ENCODE measurements at regions not wholly inside any gene's neighbourhood (a gene's known extent, or its start where the extent isn't known, plus 50 kb on each side); places are given as distances from the start of the nearest gene placed in this dataset.
A peak's percentile ranks its signal among the peaks of the same experiment; 100 is the strongest.
"Not testable (repeated sequence)": the region's sequence is repeated elsewhere in the genome, so short reads cannot be mapped to it uniquely, and the experiment has no call there.

DNA sequence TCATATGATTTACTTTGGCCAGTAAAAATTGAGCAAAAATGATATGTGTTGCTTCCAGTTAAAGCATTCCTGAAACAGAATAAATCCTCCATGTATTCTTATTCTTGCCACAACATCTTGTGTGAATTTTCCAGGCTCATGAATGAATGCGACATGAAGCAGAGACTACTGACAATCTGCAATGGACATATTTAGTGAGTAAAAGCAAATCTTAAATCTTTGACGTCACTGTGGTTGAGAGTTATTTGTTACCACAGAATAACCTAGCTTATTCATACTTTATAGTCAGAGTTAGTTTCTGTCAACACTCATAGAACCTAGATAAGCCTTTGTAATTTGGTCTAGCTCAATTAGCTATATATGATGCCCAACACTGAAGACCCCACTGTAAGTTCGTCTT lies 1443.1 kb downstream of the PCDH9 start:
- no peak for DNase-seq

DNA sequence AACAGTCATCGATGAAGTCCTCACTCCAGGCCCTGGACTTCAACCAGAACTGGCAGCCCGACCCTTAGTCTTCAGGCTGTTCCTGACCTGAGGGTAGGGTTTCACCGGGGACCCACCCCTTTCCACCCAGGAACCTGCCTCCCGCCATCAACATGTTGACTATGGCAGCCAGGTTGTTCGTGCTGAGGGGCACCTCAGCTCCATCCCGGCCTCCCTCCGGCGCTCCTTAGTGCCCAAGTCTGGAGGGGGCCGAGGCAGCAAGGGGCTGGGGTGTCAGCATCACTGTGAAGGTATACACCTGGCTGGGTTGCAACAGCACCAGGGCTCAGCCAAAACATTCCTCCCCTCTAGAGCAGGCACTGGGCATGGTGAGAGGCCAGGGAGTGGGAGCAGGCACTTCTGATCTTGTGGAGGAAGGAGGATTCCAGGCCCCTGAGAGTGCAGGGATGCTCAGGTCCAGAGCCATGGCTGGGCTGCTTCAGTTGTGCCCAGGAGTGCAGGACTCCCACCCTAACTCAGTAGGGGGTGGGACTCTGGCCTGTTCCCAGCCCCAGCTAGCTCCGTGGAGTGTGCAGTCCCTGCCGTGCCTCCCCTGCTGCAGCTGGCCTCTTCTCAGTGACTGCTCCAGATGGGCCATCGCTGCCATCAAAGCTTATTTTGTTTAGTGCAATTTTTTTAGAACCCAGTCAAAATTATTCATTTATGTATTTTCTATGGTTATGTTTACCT lies 1445.9 kb downstream of the PCDH9 start:
- no peak for DNase-seq

DNA sequence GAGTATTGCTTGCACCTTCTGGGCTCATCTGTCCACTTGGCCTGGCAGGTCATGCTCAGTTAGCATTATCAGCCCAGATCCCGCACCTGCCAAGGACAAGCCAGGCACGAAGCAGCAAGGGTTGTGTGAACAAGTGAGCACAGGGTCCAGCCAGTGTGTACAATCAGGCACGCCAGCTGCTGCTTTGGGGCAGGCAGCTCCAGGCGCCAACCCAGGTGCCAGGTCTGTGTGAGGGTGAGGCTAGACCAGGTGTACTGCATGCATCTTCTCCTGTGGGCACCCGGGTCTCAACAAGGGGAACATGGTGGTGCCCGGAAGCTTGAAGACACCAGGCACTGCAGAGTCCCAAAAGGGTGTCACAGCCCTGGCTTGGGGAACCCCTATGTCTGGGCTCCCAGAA lies 1446.8 kb downstream of the PCDH9 start:
- DNase-seq: no peak

DNA sequence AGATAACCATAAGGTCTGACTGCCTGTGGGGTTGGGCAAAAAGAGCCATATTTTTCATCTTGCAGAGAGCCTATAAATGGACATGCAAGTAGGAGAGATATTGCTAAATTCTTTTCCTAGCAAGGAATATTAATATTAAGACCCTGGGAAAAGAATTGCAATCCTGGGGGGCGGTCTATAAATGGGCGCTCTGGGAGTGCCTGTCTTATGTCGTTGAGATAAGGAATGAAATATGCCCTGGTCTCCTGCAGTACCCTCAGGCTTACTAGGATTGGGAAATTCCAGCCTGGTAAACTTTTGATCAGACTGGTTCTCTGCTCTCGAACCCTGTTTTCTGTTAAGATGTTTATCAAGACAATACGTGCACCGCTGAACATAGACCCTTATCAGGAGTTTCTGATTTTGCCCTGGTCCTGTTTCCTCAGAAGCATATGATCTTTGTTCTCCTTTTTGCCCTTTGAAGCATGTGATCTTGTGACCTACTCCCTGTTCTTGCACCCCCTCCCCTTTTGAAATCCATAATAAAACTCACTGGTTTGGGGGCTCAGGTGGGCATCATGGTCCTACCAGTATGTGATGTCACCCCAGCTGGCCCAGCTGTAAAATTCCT lies 1458.3 kb downstream of the PCDH9 start:
- not testable (repeated sequence) for DNase-seq

DNA sequence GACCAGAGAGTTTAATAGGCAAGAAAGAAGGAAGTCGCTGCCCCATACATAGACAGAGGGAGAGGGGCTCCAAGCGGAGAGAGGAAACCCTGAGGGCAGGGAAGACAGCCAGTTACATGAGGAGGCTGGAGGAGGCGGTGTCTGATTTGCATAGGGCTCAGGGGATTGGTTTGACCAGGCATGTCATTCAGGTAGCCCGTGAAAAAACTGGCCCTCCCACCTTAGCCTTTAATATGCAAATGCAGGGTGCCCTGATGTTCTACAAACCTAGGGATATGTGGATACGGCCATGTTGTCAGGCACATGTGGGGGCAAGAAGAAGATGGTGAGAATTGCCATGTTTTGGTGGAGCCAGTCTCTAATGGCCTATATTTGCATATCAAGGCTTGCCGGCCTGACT lies 1461.6 kb downstream of the PCDH9 start:
- no peak for DNase-seq

DNA sequence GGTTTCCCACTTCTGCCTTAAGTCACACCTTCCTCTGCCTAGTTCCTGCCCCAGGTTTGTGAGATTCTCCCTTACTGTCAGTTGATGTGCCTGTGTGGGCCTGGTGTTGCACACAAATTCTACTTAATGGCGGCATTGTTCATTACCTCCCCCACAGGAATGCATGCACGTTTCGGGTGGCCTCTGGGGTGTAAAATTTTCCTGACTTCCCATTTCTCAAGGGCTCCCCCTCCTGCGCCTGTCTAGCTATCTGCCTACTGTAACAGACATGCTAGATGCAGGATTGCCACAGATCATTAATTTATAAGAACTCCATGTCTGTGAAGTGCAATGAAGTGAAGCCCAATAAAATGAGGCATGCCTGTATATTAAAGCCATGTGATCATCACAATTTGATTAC lies 1466.3 kb downstream of the PCDH9 start:
- no peak for DNase-seq

DNA sequence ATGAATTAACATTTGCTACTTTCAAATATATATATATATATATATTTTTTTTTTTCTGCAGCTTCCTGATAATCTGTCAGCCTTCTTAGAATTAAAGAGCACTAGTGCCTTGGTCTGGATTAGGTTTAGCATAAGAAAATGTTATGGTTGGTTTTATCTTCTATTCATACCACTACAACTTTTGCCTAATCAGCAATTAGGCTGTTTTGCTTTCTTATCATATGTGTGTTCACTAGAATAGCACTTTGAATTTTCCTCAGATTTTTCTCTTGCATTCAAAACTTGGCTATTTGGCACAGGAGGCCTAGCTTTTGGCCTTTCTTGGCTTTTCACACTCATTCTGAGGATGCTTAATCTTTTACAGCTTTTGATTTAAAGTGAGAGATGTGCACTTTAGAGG lies 1468.1 kb downstream of the PCDH9 start:
- DNase-seq: no peak

DNA sequence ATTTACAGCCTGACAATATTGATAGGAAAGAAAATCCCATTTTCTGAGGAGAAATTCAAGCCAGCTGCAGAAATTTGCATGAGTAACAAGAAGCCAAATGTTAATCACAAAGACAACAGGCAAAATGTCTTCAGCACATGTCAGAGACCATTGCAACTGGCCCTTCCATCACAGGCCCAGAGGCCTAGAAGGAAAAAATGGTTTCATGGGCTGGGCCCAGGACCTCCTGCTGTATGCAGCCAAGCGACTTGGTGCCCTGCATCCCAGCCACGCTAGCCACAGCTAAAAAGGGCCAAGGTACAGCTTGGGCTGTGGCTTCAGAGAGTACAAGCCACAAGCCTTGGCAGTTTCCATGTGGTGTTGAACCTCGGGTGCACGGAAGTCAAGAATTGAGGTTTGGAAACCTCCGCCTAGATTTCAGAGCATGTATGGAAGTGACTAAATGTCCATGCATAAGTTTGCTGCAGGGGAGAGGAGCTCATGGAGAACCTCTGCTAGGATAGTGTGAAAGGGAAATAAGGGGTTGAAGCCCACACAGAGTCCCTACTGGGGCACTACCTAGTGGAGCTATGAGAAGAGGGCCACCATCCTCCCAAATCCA lies 1474.0 kb downstream of the PCDH9 start:
- no peak for DNase-seq

DNA sequence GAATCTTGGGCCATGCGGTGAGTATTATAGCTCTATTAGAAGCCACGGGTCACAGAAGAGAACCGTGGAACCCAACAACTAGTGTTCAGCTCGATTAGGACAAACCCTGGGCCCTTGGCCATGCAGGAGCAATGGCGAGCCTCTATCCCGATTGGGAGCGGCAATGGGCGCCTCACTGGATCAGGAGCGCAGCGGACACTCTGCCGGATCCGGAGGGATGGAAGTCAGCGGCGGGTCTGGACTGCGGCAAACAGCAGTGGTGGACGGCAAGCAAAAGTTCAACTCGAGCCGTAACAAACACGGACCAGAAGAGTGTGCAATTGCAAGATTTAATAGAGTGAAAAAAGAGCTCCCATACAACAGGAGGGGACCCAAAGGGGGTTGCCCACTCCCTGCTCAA lies 1481.9 kb downstream of the PCDH9 start:
- DNase-seq: no peak

DNA sequence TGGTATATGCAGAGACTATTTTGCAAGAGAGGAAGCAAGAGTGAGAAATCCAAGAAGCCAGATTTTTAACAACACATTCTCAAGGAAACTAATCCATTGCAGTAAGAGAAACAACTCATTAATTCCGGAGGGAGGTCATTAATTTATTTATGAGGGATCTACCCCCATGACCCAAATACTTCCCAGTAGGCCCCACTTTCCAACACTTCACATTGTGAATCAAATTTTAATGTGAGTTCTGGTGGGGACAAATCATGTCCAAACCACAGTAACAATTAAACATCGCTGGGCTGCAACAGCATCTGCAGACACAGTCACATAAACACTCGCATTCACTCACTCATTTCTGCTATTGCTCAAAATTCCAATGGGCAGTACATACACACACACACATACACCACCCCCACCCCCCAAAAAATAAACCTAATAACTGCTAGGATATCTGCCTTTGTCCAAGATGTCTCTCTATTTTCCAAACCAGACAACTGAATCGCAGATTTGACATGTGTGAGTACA lies 1483.7 kb downstream of the PCDH9 start:
- no peak for DNase-seq

DNA sequence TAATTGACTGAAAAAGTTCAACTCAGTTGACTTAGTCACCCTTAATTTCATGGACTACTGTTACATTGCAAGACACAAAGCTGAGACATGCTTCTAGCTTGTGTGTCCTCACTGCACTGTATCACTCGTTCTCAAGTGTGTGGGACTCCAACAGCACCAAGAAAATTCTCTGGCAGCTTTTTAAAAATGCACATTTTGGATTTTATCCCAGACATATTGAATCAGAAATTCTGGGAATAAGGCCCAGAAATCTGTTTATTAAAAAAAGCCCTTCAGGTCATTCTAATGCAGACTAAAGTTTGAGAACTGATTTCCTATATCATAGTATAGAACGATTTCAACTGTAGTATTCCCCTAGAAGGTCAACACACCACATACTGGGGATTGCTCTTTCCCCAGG lies 1485.3 kb downstream of the PCDH9 start:
- no peak for DNase-seq

DNA sequence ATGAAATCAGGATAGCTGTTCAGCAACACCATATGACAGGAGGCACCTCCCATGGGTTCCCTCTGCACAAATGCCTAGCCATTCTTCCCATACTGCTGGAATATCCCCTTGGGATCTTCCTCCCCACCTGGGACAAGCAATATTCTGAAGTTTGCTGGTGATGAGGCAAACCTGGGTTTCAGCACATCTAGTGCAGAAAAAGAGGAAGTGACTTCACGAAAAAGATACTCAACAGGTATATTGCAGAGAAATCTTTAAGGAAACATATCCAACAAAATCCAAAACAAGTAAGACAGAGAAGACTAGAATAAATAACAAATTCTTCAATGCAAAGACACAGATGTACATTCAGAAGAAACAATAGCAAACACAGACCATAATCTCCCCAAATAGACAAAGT lies 1497.0 kb downstream of the PCDH9 start:
- DNase-seq: no peak

DNA sequence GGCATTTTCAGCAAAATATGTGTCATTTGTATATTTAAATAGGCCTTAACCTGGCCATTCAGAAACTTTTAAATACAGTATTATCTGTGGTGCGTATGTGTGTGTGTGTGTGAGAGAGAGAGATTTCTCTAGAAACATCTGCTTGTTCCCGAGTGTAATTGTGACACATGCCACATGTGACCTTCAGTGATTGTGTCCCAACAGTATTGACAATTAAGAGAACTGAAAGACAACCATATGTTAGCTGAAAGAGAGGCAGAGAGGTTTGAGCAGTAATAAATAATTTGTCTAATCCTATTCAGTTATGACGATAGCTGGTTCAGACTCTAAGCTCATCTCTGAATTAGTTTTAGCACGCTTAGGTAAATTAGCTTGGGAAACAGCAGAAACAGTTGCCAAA lies 1503.1 kb downstream of the PCDH9 start:
- DNase-seq: peak; percentile 5

DNA sequence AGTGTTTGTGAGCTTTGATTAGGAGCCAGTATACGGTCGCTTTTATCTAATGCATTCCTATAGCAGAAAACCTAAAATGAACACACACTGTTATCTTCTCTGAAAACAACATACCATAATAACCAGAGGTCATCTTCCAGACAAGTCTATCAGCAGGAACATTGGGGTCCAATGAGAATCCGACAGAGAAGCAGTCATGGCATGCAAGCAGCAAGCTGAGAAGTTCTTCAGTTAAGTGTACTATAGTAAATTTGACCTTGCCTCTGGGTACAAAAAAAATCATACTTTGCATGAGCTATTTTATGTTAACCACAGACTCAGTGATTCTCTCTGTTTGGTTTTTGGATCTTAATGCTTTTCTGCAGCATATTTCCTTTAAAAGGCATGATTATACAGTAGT lies 1505.1 kb downstream of the PCDH9 start:
- DNase-seq: no peak

DNA sequence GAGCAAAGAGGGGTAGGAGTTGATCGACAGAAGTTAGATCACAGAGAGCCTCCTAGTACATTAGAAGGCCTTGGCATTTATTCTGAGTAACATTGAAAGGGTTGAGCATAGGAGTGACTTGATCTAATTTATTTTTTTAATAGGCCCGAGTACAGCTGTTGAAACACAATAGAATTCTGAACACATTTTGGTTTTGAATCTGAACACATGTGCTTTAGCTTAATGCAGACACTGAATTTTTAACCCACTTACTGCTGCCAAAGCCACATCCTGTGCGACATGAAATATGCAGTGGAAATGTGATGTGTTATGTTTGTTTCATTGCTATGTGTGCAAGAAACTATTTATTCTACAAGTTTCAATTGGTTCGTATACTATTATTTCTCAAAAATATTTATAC lies 1505.9 kb downstream of the PCDH9 start:
- no peak for DNase-seq

DNA sequence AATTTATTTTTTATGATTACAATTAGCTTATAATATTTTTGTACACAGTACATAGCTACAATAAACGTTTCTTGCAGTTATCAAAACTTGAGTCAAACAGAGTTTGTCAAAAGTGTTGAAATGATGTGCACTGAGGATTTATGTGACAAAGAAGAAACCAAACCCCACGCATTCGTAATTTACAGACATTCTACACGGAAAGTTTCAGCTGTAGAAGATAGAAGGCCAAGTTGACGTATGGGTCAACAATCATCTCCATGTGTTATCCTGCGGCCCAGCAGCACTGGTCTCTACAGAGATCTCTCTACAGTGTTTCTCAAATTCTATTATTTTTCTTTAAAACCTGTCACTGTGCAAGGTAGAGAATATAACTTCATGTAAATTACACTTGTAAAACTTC lies 1507.6 kb downstream of the PCDH9 start:
- no peak for DNase-seq

DNA sequence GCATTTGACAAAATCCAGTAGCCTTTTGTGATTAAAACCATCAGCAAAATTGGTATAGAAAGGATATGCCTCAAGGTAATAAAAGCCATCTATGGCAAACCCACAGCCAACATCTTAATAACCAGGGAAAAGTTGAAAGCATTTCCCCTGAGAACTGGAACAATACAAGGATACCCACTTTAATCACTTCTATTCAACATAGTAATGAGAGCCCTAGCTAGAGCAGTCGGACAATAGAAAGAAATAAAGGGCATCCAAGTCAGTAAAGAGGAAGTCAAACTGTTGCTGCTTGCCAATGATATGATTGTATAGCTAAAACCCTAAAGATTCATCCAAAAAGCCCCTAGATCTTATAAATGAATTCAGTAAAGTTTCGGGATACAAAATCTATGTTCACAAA lies 1510.3 kb downstream of the PCDH9 start:
- no peak for DNase-seq

DNA sequence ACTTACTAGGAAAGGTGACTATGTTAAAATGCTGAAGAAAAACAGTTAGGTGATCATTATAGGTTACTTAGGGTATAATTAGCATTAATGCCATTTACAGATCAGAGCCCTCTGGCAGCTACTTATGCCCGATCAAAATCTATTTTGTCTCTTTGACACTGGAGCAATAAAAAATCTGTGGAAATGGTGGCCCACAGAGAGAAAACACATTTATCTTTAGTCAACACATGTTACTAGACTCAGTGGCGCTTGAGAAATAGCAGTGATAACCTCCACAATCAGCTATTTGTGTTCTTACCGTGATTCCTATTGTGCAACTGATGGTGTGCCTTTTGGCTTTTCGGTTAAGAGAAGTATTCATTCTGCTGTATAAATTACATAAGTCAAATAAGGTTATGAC lies 1519.6 kb downstream of the PCDH9 start:
- no peak for DNase-seq

DNA sequence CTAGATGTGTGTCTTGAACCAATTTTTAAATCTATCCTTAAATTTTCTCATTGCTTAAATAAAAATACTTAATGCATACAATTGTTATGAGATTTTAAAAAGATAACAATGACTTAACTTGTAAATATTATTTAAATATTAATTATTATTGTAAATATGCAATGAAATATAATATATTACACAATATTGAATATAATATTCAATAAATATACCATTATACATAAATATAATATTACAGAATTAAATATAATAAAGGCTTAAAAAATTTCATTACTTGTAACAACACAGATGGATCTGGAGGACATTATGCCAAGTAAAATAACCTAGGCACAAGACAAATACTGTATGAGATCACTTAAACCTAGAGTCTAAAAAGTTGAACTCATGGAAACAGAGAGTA lies 1532.3 kb downstream of the PCDH9 start:
- no peak for DNase-seq

DNA sequence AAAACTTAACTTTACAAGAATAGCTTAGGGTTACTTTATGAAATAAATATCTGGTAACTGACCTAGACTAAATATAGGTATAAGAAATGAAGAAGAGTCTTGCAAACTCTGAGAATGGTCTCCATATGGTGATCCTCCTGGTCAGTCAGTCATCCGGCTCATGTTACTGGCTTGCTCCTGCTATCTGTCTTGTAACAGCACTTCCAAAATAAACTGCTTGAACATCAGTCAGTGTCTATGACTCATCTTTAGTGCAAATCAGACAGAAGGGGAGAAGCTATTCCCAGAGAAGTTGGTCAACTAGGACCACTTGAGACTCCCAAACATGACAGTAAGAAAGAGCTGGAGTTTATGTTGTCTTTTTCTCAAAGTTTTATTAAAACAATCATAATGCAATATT lies 1550.9 kb downstream of the PCDH9 start:
- DNase-seq: no peak

DNA sequence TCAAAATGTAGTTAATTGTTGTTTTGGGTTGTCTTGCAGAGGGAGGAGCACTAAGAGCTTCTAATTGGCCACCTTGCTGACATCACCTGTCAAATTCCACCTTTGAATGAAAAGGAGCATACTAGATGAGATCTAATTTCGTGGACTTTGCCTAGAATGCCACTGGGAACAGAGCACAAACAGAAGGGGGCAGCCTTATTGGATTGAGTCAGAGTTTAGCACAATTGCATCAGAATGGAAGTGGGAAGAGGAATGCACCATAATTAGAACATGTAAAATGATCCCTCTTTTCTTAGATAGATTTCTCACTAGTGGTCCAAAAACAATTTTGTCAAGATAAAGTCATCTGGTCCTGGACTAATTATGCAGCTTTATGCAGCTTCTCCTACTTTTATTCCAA lies 1552.2 kb downstream of the PCDH9 start:
- DNase-seq: no peak

DNA sequence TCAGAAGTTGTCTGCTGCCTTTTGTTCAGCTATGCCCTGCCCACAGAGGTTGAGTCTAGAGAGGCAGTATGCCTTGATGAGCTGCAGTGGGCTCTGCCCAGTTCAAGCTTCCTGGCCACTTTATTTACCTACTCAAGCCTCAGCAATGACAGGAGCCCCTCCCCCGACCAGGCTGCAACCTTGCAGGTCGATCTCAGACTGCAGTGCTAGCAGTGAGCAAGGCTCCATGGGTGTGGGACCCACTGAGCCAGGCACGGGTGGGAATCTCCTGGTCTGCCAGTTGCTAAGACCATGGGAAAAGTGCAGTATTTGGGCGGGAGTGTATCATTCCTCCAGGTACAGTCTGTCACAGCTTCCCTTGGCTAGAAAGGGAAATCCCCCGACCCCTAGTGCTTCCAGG lies 1554.8 kb downstream of the PCDH9 start:
- not testable (repeated sequence) for DNase-seq

DNA sequence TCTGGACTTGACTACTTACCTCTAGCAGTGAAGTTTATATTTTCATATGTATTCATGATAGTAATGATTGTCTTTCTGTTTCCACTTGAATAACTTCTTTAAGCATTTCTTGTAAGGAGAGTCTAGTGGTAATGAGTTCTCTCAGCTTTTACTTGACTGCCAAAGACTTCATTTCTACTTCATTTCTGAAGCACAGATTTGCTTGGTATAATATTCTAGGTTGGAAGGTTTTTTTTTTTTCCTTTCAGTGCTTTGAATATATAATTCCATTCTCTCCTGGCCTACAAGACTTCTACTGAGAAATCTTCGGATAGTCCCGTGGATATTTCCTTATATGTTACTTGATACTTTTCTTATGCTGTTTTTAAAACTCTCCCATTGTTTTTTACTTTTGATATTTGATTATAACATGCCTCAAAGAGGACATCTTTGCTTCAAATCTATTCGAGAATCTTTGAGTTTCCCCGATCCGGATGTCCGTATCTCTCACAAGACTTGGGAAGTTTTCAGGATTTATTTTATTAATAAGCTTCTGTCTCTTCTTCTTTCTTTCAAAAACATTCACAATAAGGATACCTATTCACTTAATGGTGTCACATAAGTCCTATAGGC lies 1560.0 kb downstream of the PCDH9 start:
- DNase-seq: no peak

DNA sequence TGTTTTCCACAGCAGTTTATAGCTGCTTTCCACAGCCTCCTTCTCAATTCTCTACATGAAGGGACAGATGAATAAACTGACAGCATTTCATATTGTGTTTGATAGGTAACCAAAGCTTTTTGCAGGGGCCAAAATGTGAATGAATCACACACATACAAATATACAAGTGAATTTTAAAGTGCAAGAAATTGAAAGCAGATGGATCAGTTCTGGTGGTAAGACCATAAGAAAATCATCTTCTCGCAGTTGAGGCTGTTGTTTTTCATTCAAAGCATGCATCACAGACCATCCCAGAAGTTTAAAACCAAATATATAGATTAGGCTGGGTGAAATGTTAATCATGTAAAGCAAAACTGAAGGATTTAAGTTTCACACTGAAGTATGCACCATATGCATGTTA lies 1569.4 kb downstream of the PCDH9 start:
- DNase-seq: no peak

Measured in NCI-H1694 treated with DMSO at 0.1 percent for 48 hours (cell line).